Smooth muscle cell (in vitro differentiated cells): ENCODE measurements at regions not wholly inside any gene's neighbourhood (a gene's known extent, or its start where the extent isn't known, plus 50 kb on each side); places are given as distances from the start of the nearest gene placed in this dataset.

Experiments
- DNase-seq: peaks from one replicate; lab custom pipeline; 2025; ENCODE audit not compliant: unreplicated experiment; lab: John Stamatoyannopoulos, UW
- H2AFZ ChIP-seq: fragments of 200-600 bp; sonication (generic); 2 replicates; pipeline ENCODE4 v1.6.0; 2016; ENCODE audit warnings: antibody characterized with exemption, low read depth, mild to moderate bottlenecking
- H3F3A ChIP-seq: fragments of 200-600 bp; sonication (generic); 2 replicates; pipeline ENCODE4 v1.6.0; 2017; ENCODE audit warnings: antibody characterized with exemption, low read depth
- H3K27ac ChIP-seq: fragments of 200-600 bp; sonication (generic); 2 replicates; pipeline ENCODE4 v1.5.1; 2016; ENCODE audit warnings: low read depth, mild to moderate bottlenecking
- H3K27me3 ChIP-seq: fragments of 200-600 bp; sonication (generic); 2 replicates; pipeline ENCODE4 v1.6.1; 2016; ENCODE audit warnings: low read depth, mild to moderate bottlenecking
- H3K36me3 ChIP-seq: fragments of 200-600 bp; sonication (generic); 2 replicates; pipeline ENCODE4 v1.5.1; 2016; ENCODE audit warnings: low read depth
- H3K4me1 ChIP-seq: fragments of 200-600 bp; sonication (generic); 2 replicates; pipeline ENCODE4 v1.5.1; 2016; ENCODE audit warnings: low read depth
- H3K4me2 ChIP-seq: fragments of 200-600 bp; sonication (generic); 2 replicates; pipeline ENCODE4 v1.6.0; 2016; ENCODE audit warnings: mild to moderate bottlenecking
- H3K4me3 ChIP-seq: fragments of 200-600 bp; sonication (generic); 2 replicates; pipeline ENCODE4 v1.5.1; 2016; ENCODE audit warnings: mild to moderate bottlenecking
- H3K79me2 ChIP-seq: fragments of 200-600 bp; sonication (generic); 2 replicates; pipeline ENCODE4 v1.6.0; 2016; ENCODE audit warnings: low read depth, mild to moderate bottlenecking
- H3K9ac ChIP-seq: fragments of 200-600 bp; sonication (generic); 2 replicates; pipeline ENCODE4 v1.6.0; 2016; ENCODE audit warnings: low read depth
- H3K9me3 ChIP-seq: fragments of 200-600 bp; sonication (generic); replicated peaks from 2 replicates; pipeline ENCODE4 v1.5.1; 2016; ENCODE audit warnings: low read depth
- H4K20me1 ChIP-seq: fragments of 200-600 bp; sonication (generic); 2 replicates; pipeline ENCODE4 v1.6.0; 2016; ENCODE audit warnings: low read depth
- WGBS: methylation state at CpG from one replicate; pipeline ENCODE4 v1.1.7; 2016; ENCODE audit warnings: low lambda C conversion rate; 5-methylcytosine and 5-hydroxymethylcytosine counted together
- TF ChIP-seq, protein P1 (sequence below): fragments of 200-600 bp; sonication (generic); IDR thresholded peaks from 2 replicates; pipeline ENCODE4 v1.5.1; 2017; ENCODE audit warnings: borderline replicate concordance, mild to moderate bottlenecking, antibody characterized with exemption; ENCODE audit not compliant: insufficient read depth, poor library complexity, severe bottlenecking

DNA sequence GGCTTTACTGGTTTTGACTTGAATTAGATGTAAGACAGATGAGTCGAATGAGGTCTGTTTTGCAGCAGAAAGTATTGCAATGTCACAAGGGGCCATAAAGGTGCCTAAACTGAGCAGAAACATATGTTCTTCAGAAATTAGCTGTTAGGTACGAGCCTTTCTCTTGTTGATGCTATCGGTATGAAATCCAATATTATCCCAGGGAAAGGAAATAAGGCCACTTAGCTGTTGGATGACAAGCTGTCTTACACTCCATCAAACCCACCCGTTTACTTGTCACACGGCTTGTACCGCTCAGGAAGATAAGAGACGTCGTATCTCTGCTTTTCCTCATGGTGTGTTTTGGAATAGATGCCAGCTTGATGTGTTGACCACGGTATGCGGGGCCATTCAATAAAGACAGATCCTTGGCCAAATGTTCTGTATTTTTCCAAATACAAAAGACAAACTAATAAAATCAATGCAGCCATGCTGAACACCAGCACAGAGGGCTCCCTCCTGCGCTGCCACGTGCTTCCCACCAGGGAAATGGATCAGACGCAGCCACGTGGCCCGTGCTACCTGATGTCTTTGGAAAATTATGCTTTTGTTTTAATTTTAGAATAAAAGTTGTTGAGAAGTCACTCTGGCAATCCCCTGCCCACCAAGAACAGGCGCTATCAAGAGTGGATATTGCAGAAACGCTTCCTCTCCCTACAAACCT lies 255.9 kb upstream of the SULF2 start:
- DNase-seq, result no peak
- H4K20me1 ChIP-seq, result no peaks in the 10 kb centered on the region
- H3K4me2 ChIP-seq, result no peak overlapping the region
- no peak overlapping the region for H3K4me3 ChIP-seq
- no peaks in the 10 kb centered on the region for H3K79me2 ChIP-seq
- no peaks in the 10 kb centered on the region for H3K4me1 ChIP-seq
- no peaks in the 10 kb centered on the region for H3K36me3 ChIP-seq
- 48% methylated on average over 17 of the region's 17 CpGs for WGBS
- H3F3A ChIP-seq, result no peaks in the 10 kb centered on the region
- no peak overlapping the region for H3K9ac ChIP-seq
- no peaks in the 10 kb centered on the region for H3K27me3 ChIP-seq
- no peak overlapping the region for H2AFZ ChIP-seq
- no peak overlapping the region for H3K27ac ChIP-seq
- H3K9me3 ChIP-seq, result no peaks in the 10 kb centered on the region
- TF ChIP-seq, protein P1, sequence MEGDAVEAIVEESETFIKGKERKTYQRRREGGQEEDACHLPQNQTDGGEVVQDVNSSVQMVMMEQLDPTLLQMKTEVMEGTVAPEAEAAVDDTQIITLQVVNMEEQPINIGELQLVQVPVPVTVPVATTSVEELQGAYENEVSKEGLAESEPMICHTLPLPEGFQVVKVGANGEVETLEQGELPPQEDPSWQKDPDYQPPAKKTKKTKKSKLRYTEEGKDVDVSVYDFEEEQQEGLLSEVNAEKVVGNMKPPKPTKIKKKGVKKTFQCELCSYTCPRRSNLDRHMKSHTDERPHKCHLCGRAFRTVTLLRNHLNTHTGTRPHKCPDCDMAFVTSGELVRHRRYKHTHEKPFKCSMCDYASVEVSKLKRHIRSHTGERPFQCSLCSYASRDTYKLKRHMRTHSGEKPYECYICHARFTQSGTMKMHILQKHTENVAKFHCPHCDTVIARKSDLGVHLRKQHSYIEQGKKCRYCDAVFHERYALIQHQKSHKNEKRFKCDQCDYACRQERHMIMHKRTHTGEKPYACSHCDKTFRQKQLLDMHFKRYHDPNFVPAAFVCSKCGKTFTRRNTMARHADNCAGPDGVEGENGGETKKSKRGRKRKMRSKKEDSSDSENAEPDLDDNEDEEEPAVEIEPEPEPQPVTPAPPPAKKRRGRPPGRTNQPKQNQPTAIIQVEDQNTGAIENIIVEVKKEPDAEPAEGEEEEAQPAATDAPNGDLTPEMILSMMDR, result no peak

DNA sequence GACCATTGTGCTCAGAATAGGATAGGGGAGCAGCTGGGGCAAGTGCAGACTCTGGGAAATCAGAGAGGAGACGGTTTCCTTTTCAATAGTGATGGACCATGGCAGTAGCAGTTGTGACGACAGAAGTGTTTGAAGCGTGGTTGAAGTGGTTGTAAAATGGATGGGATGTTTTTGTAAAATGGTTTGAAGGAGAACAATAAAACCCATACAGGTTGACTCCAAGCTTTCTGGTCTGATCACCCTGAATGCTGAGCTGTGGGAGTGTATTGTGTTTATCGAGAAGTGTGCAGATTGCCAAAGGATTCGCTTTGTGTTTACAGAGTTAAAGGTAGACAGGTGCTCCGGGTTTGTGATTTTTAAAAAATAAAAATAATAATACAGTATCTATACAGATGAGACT lies 255.2 kb upstream of the SULF2 start:
- no peak overlapping the region for H3K4me2 ChIP-seq

DNA sequence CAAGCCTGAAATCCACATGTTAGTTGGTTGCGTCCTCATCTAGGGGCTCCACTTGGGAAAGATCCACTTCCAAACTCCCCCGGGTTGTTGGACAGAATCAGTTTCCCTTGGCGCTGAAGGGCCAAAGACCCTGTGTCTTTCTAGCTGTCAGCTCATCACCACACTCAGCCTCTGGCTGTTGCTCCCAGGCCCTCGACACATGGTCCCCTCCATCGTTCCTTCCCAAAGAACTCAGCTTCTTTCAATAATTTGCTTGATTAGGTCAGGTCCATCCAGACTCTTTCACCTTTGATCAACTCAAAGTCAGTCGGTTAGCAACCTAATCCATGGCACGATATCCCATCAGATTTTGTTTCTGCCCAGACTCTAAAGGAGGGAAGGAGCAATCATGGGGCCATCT lies 254.8 kb upstream of the SULF2 start:
- Histone ChIP-seq H3K27ac (no peak overlapping the region), H2AFZ (no peak overlapping the region), H3K79me2 (no peaks in the 10 kb centered on the region), H3K36me3 (no peaks in the 10 kb centered on the region), H3F3A (no peaks in the 10 kb centered on the region), H3K9me3 (no peaks in the 10 kb centered on the region), H3K4me2 (no peak overlapping the region), H3K4me1 (no peaks in the 10 kb centered on the region), H3K4me3 (no peak overlapping the region), H3K9ac (no peak overlapping the region), H3K27me3 (no peaks in the 10 kb centered on the region), H4K20me1 (no peaks in the 10 kb centered on the region)
- 75% methylated on average over 7 of the region's 7 CpGs for WGBS
- no peak for DNase-seq
- TF ChIP-seq, protein P1, result no peak

More for the DNA sequence above, 255.2 kb upstream of the SULF2 start:
- Histone ChIP-seq H3K79me2 (no peaks in the 10 kb centered on the region), H2AFZ (no peak overlapping the region), H3K4me3 (no peak overlapping the region), H3K4me1 (no peaks in the 10 kb centered on the region), H3K27me3 (no peaks in the 10 kb centered on the region), H4K20me1 (no peaks in the 10 kb centered on the region), H3F3A (no peaks in the 10 kb centered on the region), H3K9me3 (no peaks in the 10 kb centered on the region), H3K9ac (no peak overlapping the region), H3K27ac (no peak overlapping the region), H3K36me3 (no peaks in the 10 kb centered on the region)
- 89% methylated on average over 6 of the region's 6 CpGs for WGBS
- TF ChIP-seq, protein P1, result no peak
- no peak for DNase-seq

DNA sequence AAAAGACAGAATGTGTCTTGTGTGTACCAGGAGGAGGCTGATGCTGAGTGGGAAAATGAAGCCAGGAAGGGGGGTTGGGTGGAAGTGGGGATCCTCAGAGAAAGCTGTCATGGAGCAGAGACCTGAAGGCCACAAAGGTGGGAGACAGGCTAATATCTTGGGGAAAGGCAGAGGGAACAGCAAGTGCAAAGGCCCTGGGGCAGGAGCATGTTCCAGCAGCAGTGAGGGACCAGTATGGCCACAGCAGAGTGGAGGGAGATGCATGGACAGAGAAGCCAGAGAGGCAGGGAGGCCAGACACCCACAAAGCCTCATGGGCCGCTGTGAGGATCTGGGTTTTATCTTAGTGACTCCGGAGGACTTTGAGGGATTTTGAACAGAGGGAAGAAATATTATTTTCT lies 254.2 kb upstream of the SULF2 start:
- TF ChIP-seq, protein P1, result no peak
- WGBS, result 94% methylated on average over 2 of the region's 2 CpGs

More for the DNA sequence above, 254.2 kb upstream of the SULF2 start:
- Histone ChIP-seq H3K27me3 (no peaks in the 10 kb centered on the region), H3K4me1 (no peaks in the 10 kb centered on the region), H3K4me2 (no peak overlapping the region), H3K36me3 (no peaks in the 10 kb centered on the region), H4K20me1 (no peaks in the 10 kb centered on the region), H3K4me3 (no peak overlapping the region), H3K9ac (no peak overlapping the region), H2AFZ (no peak overlapping the region), H3F3A (no peaks in the 10 kb centered on the region), H3K9me3 (no peaks in the 10 kb centered on the region), H3K27ac (no peak overlapping the region), H3K79me2 (no peaks in the 10 kb centered on the region)
- DNase-seq, result no peak
